OCI-LY1 (cell line): ENCODE measurements at regions not wholly inside any gene's neighbourhood (a gene's known extent, or its start where the extent isn't known, plus 50 kb on each side); places are given as distances from the start of the nearest gene placed in this dataset.

Experiments
- EZH2 ChIP-seq: fragments of 200-600 bp; sonication (generic), shearing (Covaris generic); IDR thresholded peaks from 2 replicates; pipeline ENCODE4 v1.8.0; 2017; ENCODE audit warnings: borderline replicate concordance, mixed run types, mild to moderate bottlenecking, antibody characterized with exemption, low read length, moderate library complexity, mixed read lengths
- TF ChIP-seq, protein P1 (sequence below): fragments of 200-600 bp; sonication (generic), shearing (Covaris generic); IDR thresholded peaks from 2 replicates; pipeline ENCODE4 v1.5.1; 2017; ENCODE audit warnings: mild to moderate bottlenecking, antibody characterized with exemption, low read length, moderate library complexity, mixed read lengths

DNA sequence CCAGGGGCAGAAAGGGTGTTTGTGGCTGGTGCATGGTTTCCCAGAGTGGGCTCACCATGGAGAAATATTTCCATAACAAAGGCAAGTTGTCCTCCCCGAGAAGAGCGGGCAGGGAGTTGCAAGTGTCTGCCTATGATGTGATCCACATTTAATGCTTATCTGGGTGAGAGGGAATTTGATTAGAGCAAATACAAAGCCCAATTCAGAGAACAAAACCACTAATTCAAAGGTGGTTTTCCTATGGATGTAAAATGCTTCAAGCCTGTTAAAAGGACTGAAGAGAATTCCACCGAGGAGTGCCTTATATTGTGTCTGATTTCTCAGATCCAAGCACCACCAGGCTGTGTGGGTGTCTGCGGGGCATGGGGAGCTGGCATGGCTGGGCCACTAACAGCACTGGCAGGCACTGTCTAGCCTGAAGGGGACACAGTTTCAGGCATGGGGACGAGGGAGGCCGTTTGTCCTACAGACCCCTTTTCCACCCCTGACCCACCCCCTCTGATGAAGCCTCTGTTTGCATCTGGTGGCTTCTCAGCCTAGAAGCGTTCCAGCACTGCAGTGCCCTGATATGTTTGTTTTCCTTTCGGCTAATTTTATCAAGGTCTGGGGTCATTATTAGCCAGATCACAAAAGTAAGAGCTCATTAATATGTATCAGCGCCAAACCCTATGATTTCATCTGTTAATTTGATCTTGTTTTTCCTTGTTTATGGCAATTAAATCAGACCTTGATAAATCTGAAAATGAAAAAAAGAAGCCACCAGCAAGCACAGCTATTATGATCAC, 357.3 kb downstream of the HRH4 start:
- TF ChIP-seq, protein P1, sequence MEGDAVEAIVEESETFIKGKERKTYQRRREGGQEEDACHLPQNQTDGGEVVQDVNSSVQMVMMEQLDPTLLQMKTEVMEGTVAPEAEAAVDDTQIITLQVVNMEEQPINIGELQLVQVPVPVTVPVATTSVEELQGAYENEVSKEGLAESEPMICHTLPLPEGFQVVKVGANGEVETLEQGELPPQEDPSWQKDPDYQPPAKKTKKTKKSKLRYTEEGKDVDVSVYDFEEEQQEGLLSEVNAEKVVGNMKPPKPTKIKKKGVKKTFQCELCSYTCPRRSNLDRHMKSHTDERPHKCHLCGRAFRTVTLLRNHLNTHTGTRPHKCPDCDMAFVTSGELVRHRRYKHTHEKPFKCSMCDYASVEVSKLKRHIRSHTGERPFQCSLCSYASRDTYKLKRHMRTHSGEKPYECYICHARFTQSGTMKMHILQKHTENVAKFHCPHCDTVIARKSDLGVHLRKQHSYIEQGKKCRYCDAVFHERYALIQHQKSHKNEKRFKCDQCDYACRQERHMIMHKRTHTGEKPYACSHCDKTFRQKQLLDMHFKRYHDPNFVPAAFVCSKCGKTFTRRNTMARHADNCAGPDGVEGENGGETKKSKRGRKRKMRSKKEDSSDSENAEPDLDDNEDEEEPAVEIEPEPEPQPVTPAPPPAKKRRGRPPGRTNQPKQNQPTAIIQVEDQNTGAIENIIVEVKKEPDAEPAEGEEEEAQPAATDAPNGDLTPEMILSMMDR, result no peak
- TF ChIP-seq EZH2, result no peak
